ENCODE measurements at regions not wholly inside any gene's neighbourhood (a gene's known extent, or its start where the extent isn't known, plus 50 kb on each side); places are given as distances from the start of the nearest gene placed in this dataset.
"Not testable (repeated sequence)": the region's sequence is repeated elsewhere in the genome, so short reads cannot be mapped to it uniquely, and the experiment has no call there.

DNA sequence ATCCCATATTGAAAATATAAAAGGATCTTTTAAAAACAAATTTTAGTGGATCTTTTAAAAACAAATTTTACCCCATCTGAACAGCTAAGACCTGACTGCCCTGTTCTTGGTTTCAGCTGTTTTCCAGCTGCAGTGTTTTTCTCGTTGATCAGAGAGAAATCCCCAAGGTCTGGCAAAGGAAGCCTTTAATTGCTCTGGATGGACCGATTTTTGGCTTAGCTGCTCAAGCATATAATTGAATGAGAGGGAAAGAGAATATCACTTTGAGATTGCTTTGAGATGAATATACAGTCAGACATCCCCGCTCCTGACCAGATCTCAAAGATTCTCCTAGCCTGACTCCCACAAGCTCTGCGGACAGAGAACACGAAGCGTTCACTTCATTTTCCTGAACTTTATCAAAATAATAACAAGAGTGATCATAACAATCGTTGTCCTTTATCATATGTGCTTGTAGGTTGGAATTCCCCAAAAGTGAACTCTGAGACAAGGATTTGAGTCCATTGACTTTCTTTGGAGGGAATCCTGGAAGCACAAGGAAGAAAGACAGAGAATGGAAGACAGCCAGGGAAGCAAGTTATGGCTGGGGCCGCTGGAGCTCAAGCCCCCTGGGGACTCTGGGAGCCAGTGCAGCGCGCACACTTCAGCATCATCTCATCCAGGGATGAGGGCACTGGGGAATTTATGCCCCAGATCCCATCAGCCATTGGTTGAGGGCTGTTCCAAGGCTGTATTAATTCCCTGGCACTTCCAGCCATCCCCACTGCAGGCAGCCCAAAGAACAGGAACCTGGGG is 101.3 kb downstream of the SNX5 start:
- Mint-ChIP-seq H3K9me3 (peaks cover 0 to 2% (median 0%) of the 10 kb centered on the region in 8 donors), H3K4me3 (no peak overlapping the region), H3K4me1 (peaks cover 6 to 13% (median 9%) of the 10 kb centered on the region in 4 donors), H3K27ac (no peak overlapping the region), H3K27me3 (peaks cover 12% of the 10 kb centered on the region in 2 donors), H3K36me3 (no peaks in the 10 kb centered on the region)
- Histone ChIP-seq H3K36me3 (ENCODE audit: insufficient read depth, low read length) (no peaks in the 10 kb centered on the region), H3K4me1 (ENCODE audit: insufficient read depth, low read length) (peaks cover under 1% of the 10 kb centered on the region), H3K27me3 (ENCODE audit: insufficient read depth, low read length) (no peaks in the 10 kb centered on the region), H3K9me3 (ENCODE audit: control insufficient read depth in 1 of 2, low read length in 2 of 2) (no peaks in the 10 kb centered on the region), H3K4me3 (ENCODE audit: low read length in 2 of 2) (no peak overlapping the region), H3K27ac (ENCODE audit: low read depth, low read length) (no peak overlapping the region)
- CTCF ChIA-PET (ENCODE audit: partially characterized antibody): no interaction called here
- POLR2A ChIA-PET (ENCODE audit: partially characterized antibody): no interaction called here
- intact Hi-C loops (cut with micrococcal nuclease): no loop called here
- no peak for DNase-seq

DNA sequence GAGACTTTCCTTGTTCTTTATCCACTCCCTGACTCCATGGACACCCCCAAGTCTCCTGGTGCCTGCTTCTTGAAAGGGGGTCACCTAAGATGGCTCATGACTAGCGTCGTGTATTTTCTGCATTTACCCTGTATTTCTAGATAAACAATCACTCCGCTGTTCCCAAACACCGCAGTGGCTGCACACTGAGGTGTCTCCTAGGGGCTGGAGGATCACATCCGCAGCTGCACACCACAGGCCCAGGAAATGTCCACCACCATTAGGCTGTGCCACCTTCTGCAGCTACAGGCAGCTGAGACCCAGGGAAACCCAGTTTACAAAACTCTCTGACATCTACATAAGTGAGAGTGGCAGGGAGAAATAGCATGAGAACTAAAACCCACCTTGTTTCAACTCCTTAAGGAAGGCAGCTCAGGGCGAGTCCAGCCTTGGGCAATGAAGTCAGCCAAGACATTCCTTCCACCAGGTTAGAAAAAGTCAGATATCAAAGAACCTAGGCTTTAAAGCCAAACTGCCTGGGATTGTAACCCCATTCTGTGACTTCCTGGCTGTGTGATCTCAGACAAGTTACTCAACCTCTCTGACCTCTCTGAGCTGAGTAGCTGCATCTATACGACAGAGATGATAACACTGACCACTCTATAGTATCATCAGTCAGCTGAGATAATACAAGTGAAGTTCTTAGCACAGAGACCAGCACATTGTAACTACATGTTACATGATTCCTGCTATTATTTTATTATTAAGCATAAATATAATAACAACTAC is 102.2 kb downstream of the SNX5 start:
- peaks cover 0 to 4% (median 1%) of the 10 kb centered on the region in 4 donors for H3K4me1 Mint-ChIP-seq
- peaks cover 15 to 18% of the 10 kb centered on the region in 2 donors for H3K27me3 Mint-ChIP-seq
- no peak overlapping the region for H3K4me3 Mint-ChIP-seq
- ChIA-PET POLR2A (ENCODE audit: partially characterized antibody) (no interaction called here), CTCF (ENCODE audit: partially characterized antibody) (no interaction called here)
- Histone ChIP-seq H3K36me3 (ENCODE audit: insufficient read depth, low read length) (no peaks in the 10 kb centered on the region), H3K4me1 (ENCODE audit: insufficient read depth, low read length) (no peaks in the 10 kb centered on the region), H3K4me3 (ENCODE audit: low read length in 2 of 2) (no peak overlapping the region), H3K27ac (ENCODE audit: low read depth, low read length) (no peak overlapping the region), H3K27me3 (ENCODE audit: insufficient read depth, low read length) (no peaks in the 10 kb centered on the region), H3K9me3 (ENCODE audit: control insufficient read depth in 1 of 2, low read length in 2 of 2) (no peaks in the 10 kb centered on the region)
- no peaks in the 10 kb centered on the region for H3K36me3 Mint-ChIP-seq
- DNase-seq: no peak
- no peaks in the 10 kb centered on the region for H3K9me3 Mint-ChIP-seq
- no peak overlapping the region for H3K27ac Mint-ChIP-seq
- intact Hi-C loops (cut with micrococcal nuclease): no loop called here

DNA sequence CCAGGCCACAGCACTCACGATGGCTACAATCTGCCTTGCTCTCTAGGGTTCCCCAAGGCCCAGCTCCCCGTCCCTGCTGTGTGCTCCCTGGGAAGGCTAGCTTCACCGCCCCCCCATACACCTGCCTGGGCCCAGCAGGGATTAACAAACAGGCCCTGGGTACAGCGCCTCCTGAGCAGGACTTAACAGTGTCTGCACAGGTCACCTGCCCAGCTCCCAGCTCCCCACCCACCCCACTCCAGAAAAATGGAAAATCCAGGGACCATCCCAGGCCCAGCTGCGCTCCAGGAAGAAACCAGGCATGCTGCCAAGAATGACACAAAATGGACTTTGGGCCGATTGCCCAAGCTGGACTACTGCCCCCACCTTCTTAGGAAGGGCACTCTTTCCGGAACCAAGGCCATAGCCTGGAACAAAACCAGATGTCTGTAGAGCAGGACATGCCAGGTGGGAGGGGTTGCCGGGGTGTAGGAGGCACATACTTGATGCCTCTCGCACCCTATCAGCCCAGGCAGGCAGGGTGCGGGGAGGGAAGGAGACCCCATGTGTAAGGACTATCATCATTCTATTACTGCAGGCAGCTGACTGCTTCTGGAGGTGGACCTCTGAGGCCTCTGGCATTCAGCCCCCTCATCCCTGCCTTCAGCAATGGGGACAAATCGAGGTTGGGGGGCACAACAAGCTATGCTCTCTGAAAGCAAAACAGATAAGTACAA is 104.9 kb downstream of the SNX5 start:
- Histone ChIP-seq H3K4me3 (ENCODE audit: low read length in 2 of 2) (no peak overlapping the region), H3K9me3 (ENCODE audit: control insufficient read depth in 1 of 2, low read length in 2 of 2) (no peaks in the 10 kb centered on the region), H3K27ac (ENCODE audit: low read depth, low read length) (no peak overlapping the region), H3K27me3 (ENCODE audit: insufficient read depth, low read length) (no peaks in the 10 kb centered on the region), H3K36me3 (ENCODE audit: insufficient read depth, low read length) (no peaks in the 10 kb centered on the region), H3K4me1 (ENCODE audit: insufficient read depth, low read length) (peaks cover 16% of the 10 kb centered on the region)
- CTCF ChIA-PET (ENCODE audit: partially characterized antibody): no interaction called here
- no peaks in the 10 kb centered on the region for H3K36me3 Mint-ChIP-seq
- no peaks in the 10 kb centered on the region for H3K9me3 Mint-ChIP-seq
- no peak overlapping the region for H3K27ac Mint-ChIP-seq
- POLR2A ChIA-PET (ENCODE audit: partially characterized antibody): no interaction called here
- peaks cover 5 to 20% (median 13%) of the 10 kb centered on the region in 4 donors for H3K4me1 Mint-ChIP-seq
- H3K4me3 Mint-ChIP-seq: no peak overlapping the region
- intact Hi-C loops (cut with micrococcal nuclease): no loop called here
- no peak for DNase-seq
- H3K27me3 Mint-ChIP-seq: peaks cover 14 to 16% of the 10 kb centered on the region in 2 donors

DNA sequence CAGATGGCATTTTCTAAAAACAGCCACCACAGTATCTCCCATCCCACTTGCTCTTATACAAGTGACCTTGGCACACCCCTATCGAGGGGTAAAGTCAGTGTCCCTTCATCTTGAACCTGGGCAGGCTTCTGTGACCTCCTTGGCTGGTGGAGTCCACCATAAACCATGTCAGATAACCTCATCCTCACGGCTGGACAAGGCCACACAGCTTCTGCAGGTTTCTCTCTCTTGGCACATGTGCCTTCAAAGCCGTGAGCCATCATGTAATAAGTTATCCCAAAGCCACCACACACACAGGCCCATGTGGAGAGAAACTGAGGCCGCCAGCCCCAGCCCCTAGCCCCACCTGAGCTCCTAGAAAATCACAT is 105.4 kb downstream of the SNX5 start:
- no peak overlapping the region for H3K4me3 Mint-ChIP-seq
- no peaks in the 10 kb centered on the region for H3K9me3 ChIP-seq (ENCODE audit: control insufficient read depth in 1 of 2, low read length in 2 of 2)
- H3K9me3 Mint-ChIP-seq: no peaks in the 10 kb centered on the region
- H3K27ac ChIP-seq (ENCODE audit: low read depth, low read length): no peak overlapping the region
- peaks cover 7 to 25% (median 16%) of the 10 kb centered on the region in 4 donors for H3K4me1 Mint-ChIP-seq
- POLR2A ChIA-PET (ENCODE audit: partially characterized antibody): no interaction called here
- no peaks in the 10 kb centered on the region for H3K36me3 Mint-ChIP-seq
- no peak for DNase-seq
- H3K36me3 ChIP-seq (ENCODE audit: insufficient read depth, low read length): no peaks in the 10 kb centered on the region
- CTCF ChIA-PET (ENCODE audit: partially characterized antibody): no interaction called here
- peaks cover 16% of the 10 kb centered on the region for H3K4me1 ChIP-seq (ENCODE audit: insufficient read depth, low read length)
- H3K27ac Mint-ChIP-seq: no peak overlapping the region
- intact Hi-C loops (cut with micrococcal nuclease): no loop called here
- peaks cover 14% of the 10 kb centered on the region in 2 donors for H3K27me3 Mint-ChIP-seq
- H3K4me3 ChIP-seq (ENCODE audit: low read length in 2 of 2): no peak overlapping the region
- no peaks in the 10 kb centered on the region for H3K27me3 ChIP-seq (ENCODE audit: insufficient read depth, low read length)

DNA sequence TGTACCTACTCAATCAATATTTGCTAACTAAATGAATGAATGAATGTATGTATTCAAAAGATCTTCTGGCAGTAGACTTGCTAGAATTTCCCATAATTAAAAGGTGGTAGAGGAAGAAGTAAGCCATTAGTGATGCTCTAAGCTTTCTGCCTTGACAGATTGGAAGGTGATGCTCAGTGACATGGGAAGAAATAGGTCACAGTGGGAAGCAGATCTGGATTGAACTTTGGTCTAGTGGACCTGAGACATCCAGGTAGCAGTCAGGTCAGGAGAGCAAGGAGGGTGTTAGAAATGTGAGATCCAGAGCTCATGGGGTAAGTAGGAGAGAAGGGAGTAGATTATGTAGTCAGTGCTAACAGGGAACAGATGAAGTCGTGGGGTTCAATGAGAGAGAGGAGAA is 106.4 kb downstream of the SNX5 start:
- intact Hi-C loops (cut with micrococcal nuclease): no loop called here
- H3K27me3 ChIP-seq (ENCODE audit: insufficient read depth, low read length): no peaks in the 10 kb centered on the region
- H3K27ac ChIP-seq (ENCODE audit: low read depth, low read length): no peak overlapping the region
- Mint-ChIP-seq H3K27ac (no peak overlapping the region), H3K27me3 (peaks cover 11% of the 10 kb centered on the region in 2 donors), H3K4me1 (peaks cover 7 to 34% (median 18%) of the 10 kb centered on the region in 4 donors), H3K4me3 (no peak overlapping the region), H3K9me3 (no peaks in the 10 kb centered on the region), H3K36me3 (no peaks in the 10 kb centered on the region)
- peaks cover 17% of the 10 kb centered on the region for H3K4me1 ChIP-seq (ENCODE audit: insufficient read depth, low read length)
- no peak overlapping the region for H3K4me3 ChIP-seq (ENCODE audit: low read length in 2 of 2)
- DNase-seq: no peak
- H3K36me3 ChIP-seq (ENCODE audit: insufficient read depth, low read length): no peaks in the 10 kb centered on the region
- ChIA-PET CTCF (ENCODE audit: partially characterized antibody) (no interaction called here), POLR2A (ENCODE audit: partially characterized antibody) (no interaction called here)
- H3K9me3 ChIP-seq (ENCODE audit: control insufficient read depth in 1 of 2, low read length in 2 of 2): no peaks in the 10 kb centered on the region

DNA sequence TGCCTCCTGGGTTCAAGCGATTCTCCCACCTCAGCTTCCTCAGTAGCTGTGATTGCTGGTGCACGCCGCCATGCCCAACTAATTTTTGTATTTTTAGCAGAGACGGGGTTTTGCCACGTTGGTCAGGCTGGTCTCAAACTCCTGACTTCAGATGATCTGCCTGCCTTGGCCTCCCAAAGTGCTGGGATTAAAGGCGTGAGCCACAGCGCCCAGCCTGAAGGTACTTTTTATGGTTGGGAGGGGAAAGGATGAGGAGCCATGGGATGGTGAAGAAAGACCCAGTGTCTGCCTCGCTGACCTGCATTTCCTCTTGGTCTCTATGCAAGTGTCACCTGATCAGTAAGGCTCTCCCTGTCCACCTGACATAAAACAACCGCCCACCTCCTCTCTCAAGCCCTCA is 107.0 kb downstream of the SNX5 start:
- H3K27ac ChIP-seq (ENCODE audit: low read depth, low read length); H3K9me3 ChIP-seq (ENCODE audit: control insufficient read depth in 1 of 2, low read length in 2 of 2); H3K27me3 ChIP-seq (ENCODE audit: insufficient read depth, low read length); H3K36me3 ChIP-seq (ENCODE audit: insufficient read depth, low read length); CTCF ChIA-PET (ENCODE audit: partially characterized antibody); H3K9me3 Mint-ChIP-seq; H3K4me3 ChIP-seq (ENCODE audit: low read length in 2 of 2); intact Hi-C loops (cut with micrococcal nuclease); H3K4me3 Mint-ChIP-seq; H3K27ac Mint-ChIP-seq; H3K36me3 Mint-ChIP-seq; DNase-seq; POLR2A ChIA-PET (ENCODE audit: partially characterized antibody): not testable (repeated sequence)
- Mint-ChIP-seq H3K27me3 (peaks cover 10 to 11% of the 10 kb centered on the region in 2 donors), H3K4me1 (peaks cover 7 to 39% (median 20%) of the 10 kb centered on the region in 4 donors)
- H3K4me1 ChIP-seq (ENCODE audit: insufficient read depth, low read length): peaks cover 22% of the 10 kb centered on the region

Measured in CD4-positive, alpha-beta memory T cell (primary cell).